ENCODE measurements at regions not wholly inside any gene's neighbourhood (a gene's known extent, or its start where the extent isn't known, plus 50 kb on each side); places are given as distances from the start of the nearest gene placed in this dataset.

DNA sequence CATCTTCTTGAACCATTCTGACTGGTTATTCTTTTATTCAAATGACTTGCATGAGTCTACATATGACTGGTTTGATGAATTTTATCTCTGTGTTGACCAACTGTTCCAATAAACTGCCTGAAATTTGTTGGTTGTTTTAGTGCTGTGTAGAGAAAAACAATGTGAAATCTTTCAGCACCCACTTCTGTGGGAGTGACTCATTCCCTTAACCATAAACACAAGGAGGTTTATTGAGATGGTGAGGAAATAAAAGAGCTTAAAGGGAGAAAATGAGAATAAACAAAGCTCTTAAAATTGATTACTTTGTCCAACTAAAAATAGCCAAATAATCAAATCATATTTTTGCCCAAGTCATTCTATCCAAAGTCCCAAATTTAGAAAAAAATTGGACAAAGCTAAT lies 341.1 kb downstream of the TGFB2 start:
- no peak for DNase-seq

DNA sequence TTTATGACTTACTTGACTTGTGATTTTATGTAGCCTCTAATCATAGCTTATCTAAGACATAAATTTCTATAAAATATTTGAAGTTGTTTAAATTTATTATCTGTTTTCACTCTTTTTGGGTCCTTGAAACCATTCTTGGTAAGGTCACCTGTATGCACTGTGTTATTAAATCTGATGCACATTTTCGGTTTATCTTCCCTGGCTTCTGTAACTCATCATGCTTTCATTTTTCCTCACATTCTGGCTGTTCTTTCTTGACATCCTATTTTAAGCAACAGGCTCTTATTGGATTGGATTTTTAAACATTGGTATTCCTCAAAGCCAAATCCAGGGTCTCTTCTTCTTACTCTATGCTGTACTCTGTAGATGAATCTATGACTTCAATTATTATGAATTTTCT lies 341.6 kb downstream of the TGFB2 start:
- DNase-seq = no peak

DNA sequence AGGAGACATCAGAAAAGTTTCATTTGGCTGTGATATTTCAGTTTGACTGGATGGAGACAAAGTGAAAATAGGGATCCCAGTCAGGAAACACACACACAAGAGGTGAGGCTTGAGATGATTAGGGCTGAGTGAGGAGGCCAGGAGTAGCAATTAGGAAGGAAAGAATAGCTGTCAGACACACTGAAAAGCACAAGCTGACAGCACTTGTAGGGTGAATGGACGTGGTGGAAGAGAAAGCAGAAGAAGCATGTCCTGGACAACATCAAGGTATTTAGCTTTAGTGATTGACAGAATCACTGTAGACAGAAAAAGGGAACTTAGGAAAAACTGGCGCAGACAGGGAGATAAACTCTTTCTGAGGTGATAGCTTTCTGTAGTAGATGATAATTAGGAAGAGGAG lies 347.7 kb downstream of the TGFB2 start:
- no peak for DNase-seq

DNA sequence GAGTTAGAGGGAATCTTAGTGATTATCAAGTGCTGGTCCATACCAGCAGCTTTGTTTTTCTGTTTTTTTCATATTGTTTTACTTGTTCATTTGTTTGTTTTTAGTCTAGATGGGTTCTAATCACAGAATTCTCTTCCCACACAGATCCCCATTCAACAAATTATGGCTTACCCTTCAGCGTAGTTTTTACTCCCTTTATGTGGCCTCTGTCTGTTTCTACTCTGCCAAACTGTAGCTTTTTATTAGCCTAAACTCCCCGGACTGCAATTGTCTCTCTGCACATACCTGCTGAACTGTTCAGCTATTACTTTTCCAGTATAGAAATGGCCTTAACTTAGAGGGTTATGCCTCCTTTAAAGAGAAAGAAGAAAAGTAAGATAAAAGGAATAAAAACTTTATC lies 348.5 kb downstream of the TGFB2 start:
- DNase-seq = no peak

DNA sequence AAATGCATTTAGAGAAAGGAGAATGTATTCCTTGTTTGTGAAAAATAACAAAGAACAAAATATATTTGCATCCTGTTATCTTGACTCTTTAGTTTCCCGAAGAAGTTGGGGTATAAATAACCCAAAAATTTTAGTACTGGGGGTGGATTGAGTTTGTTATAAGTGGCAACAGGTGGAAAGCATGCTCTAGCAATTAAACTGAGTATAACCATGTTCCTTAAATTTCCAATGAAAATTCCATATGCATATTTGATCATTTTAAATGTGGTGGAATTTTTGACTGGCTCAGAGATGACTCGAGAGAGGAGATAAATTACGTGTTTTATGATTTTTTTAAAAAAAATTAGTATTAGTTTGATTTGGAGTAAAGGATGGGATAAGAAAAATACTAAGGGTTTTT lies 348.9 kb downstream of the TGFB2 start:
- DNase-seq = no peak

DNA sequence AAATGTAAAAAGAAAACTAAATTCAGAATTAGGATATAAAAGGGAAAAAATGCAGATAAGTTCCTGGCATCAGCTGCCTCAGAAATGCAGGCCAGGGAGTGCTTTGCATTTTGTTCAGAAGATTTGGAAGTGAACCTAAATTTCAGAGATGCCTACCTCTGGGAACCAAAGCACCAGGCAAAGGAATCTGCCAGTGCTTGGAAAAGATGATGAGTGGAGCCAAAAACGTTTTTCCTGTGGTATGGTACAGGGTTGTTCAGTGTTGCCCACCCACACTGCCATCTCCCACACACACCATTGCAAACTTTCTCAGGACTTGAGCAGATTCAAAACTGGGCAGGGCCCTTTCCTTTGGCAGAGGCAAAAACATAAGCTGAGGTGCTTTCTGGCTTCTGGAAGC lies 349.5 kb downstream of the TGFB2 start:
- no peak for DNase-seq

DNA sequence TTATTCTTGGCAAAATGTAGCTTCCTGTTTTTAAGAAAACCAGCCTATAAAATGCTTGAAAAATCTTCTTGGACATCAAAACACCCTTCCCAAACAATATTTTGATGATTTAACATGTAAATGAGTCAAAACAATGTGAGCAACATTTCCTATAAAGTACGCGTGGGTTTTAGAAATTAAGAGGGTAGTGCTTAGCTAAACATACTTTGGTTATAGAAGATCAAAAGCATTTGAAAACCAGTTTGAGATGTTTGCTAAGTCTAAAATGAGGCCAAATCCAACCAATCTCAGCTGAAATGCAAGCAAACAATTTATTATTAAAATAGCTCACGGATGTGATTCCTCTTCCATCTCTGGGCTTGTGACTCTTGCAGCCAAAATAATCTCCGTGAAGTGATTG lies 350.4 kb downstream of the TGFB2 start:
- no peak for DNase-seq

DNA sequence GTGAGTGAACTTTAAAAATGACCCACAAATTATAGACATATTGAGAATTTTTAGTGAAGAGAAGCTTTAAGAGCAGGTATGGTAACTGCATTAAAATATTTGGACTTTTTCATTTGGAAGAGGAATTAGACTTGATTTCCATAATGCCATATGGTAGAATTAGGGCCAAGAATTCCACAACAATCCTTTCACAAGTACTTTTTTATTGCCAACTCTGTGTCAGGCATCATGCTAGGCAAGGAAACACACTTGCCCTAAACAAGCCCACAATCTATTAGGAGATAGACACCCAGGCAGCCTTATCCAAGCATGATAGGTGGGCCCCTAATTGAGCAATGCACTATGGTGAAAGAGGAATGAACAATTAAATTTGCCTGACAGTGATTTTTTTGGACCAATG lies 353.0 kb downstream of the TGFB2 start:
- DNase-seq = no peak

DNA sequence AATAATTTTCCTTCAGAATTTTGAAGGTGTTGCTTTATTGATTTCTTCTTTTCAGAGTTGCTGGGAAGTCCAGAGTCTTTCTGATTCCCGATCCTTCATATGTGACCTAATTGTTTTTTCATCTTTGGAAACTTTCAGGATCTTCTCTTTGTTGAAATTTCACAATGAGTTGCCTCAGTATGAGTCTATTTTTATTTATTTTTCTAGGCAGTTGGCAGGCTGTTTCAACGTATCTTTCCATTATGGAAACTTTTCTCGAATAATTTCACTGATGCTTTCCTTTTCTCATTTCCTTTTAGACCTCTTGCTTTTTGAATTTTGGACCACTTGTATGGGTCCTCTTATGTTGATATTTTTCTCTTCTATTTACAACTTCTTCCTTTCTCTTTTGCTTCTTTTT lies 354.3 kb downstream of the TGFB2 start:
- no peak for DNase-seq

DNA sequence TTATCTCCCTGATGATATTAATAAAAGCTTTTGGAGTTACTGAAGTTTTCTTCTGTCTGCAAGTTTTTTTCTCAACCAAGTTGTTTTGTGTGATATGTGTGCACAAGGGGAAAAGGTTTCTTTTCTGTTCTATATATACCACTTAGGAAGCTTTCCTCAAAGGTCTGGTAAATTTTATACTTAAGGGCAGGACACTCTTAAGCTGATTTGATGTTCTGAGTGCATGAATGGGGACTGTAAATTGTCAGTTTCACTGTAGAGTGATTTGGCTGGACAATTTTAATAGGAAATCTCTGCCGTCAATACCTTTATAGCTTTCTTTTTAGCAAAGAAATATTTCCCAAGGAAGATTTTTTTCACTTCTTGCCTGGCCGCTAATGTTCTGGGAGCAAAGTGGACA lies 354.7 kb downstream of the TGFB2 start:
- DNase-seq = no peak

DNA sequence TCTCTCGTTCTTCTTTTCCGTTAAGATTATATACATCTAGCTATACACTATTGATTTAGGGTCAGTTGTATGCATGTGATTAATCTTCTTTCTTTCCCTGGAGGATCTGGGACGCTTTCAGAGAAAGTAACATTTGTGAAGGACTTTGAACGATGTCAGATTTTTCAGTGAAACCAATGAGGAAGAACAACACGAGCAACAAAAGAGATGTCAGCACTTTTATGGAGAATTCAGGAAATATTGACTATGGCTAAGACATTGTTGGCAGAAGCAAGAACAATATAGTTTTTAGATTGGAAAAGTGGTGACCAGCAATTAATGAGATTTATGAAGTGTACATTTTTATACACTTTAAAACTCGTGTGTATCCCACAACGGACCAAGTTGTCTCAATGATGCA lies 355.5 kb downstream of the TGFB2 start:
- no peak for DNase-seq

DNA sequence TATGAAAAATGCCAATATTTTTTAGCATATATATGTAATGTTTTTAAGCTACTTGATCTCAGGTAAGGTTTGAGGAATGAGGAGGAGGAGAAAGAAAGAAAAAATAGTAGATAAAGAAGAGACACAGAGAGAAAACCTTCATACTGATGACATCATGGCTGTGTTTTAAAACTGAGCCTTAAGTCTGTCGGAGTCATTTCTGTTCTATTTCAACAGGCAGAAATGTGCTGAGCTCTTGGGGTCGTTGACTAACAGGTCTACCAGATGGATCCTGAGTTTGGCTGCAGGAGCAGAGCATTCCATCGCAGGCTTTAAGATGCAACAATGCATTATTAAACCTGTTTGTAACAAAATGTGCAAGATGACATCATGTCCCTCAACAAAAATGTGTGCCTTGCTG lies 356.0 kb downstream of the TGFB2 start:
- DNase-seq = no peak

DNA sequence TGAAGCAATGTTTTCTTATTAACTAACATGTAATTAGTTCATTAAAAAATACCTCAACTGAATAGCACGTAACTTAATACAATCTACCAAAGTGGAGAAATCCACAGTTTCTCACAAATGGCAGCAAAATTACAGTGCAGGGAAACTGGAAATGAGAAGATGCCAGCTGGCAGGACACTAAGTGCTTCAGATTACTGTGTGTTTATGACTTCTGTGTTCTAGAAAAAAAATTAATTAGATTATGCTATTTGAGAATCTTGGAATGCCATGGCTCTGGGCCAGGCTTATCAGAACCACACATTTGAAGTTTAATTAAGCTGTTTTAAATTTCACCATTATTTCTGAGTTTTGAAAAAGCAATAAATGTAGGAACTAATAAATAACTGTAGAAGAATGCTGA lies 357.6 kb downstream of the TGFB2 start:
- no peak for DNase-seq

DNA sequence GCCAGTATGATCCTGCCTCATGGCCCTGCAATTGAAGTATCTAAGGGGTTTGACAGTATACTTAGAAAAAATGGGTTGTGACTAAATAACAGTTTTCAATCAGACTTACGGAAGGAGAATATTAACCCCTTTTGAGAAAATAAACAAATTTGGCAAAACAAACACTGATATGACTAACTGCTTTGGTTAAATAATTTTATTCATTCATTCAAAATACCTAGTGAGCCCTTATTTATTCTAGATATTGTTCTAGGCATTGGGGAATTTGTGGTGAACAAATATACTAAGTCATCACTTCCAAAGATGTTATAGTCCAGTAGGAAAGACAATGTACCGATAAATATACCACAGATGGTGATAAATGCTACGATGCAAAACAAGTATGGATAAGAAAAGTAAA lies 358.7 kb downstream of the TGFB2 start:
- no peak for DNase-seq

DNA sequence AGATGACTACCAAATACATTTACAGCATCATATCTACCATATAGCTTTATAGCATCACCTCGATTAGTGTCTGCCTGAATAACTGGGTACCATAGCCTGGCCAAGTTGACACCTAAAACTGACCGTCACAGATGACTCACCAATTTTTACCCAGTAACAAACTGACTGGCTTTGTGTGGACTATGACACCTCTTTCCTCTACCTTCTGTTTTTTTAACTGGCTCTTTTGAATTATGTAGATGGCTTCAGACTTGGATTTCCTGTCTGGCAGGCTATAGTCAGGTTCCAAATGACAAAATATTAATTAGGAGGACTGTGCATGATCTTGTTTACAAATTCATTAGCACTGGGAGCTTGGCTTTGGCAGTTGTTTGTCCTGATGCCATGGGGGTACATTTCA lies 360.3 kb downstream of the TGFB2 start:
- no peak for DNase-seq

DNA sequence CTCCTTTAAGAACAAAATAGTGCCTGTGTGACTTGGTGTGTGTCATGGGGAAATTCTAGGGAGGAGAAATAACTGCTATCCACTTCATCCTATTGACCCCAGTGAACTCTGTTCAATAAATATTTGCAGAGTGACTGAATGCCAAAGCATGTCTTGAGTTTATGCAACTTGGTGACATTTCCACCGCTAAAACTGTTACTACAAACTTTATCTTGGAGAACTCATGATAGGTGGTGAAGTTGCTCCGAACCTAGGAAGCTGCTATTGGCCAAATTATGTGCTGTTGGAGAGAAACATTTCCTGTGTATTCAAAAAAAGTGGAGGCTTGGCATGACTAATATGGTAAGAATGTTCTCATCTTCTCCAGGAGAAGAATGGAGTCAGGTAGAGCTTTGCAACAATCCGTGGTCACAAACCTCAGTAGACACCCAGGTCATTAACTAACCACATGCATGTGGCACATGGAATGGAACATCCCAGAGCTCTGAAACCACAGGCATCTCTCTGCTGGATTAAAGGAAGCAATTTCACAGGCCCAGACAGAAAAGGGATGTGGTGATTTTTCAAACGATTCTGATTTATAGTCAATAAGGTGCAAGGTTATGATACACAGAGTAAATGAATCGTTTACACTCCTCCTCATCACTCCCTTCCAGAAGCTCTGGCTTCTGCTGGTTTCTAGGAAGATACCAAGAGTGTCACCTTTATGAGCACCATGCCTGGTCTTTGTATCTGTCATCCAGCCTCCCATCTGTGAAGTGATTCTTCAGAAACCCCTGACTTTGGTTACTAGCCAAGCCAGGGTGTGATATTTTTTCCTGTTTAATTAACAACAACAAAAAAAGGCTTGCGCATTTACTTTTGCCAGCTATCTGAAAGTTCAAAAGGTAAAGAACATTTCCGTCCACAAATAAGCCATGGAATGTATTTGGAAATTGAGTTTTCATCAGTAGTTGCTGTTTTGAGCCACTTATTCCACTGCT lies 361.1 kb downstream of the TGFB2 start:
- DNase-seq = no peak

DNA sequence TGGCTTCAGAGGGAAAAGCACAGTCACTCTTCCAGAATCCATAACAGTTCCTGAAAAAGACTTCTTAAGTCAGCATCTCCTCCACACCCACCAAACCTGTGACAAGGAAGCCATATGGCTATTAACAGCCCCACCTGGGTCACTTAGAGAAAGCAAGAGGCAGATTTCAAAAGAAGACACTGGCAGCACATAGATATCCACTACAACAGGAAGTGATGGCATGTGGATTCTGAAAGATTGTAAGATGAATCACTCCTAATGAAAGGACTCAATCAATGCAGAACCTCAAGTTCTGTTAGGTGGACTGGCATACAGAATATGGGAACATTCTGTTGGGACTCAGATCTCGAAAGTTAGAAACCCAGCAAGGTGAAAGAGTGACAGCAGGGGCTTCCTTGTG lies 365.9 kb downstream of the TGFB2 start:
- DNase-seq = no peak

DNA sequence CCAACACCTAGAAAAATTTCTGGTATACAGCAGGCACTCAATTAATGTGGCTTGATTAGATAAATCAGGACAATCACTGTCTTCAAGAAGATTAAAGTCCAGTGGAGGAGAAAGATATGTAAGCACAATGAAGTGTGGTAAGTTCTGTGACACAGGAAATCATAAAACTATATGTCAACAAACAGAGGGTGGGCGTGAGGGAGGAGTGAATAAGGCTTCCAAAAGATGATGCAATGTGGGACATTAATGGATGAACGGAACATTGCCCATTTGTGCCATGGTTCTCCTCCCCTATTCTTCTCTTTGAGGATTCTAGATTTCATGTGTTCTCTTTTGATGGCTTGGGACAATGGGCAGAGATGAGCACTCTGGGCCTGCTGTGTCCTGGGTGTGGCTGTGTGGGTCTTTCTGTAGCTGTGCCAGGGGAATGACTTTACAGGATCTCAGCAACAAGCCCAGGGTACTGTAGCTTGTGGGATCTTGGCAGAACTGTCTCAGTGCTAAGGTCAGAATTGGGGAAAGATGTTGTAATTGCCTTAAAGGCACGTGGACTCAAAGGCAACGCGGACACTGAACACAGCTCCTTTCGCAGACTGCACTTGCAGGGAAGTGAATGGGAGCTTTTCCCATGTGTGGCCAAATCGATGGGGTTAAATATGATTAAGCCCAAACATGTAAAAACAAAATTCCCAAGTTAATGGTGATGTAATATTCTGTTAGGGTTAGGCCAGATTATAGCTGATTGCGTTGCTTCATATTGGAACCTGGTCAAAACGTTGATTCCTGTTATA lies 366.9 kb downstream of the TGFB2 start:
- no peak for DNase-seq

DNA sequence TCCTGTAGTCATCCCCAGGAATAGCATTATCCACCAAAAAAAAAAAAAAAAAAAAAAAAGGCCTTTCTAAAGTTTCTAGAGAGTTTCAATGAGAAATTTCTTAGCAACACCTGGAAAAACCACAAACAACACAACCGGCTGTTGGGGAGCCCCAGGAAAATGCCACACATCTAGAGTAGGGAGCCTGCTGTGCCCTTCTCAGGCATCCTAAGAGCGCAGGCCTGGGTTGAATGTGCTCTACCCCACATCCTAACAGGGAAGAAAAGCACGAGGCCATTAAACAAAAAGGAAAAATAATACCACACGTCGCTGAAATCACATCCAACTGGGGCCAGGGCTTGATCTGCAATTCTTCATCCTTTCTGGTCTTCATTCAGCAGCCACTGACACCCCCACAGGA lies 367.5 kb downstream of the TGFB2 start:
- no peak for DNase-seq

DNA sequence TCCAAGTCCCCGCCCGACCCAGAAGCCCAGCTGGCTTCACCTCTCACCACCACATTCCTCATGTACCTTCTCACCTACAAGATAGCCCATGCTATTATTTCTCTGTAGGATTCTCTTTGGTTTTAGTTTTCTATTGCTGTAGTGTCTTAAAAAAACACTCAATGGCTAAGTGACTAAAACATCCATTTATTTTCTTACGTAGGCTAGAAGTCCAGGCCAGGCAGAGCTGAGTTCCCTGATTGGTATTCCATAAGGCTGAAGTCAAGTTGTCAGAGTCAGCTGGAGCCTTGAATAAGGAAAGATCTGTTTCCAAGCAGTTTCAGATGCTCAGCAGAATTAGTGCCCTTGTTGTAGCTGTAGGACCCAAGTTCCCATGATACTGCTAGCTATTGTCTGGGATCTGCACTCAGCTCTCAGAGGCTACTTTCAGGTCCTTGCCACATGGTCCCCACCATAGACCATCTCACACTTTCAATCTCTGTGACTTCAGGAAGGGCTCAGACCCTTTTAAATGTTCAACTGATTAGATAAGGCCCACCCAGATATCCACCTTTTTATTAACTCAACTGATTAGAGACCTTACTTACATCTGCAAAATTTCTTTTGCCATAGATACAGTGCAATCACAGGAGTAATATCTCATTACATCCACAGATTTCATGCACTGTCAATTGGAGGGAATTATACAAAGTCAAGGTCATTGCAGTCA lies 371.0 kb downstream of the TGFB2 start:
- no peak for DNase-seq

DNA sequence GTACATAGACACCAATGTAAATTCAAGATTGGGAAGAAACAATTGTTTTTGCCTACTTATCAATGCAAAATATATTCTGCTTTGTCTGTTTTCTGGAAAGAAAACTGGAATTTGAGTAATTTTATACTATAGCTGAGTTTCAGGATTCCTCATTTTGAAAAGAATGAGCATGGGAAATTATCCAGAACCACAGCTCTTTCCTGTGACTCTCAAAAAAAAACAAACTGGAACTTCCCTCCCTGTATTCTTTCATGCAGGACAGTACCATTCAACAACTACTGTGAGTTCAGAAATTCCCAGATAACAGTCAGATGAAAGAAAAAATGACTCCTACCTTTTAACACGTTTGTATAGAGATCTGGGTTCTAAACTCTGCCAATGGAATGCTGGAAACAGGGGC lies 372.4 kb downstream of the TGFB2 start:
- no peak for DNase-seq

DNA sequence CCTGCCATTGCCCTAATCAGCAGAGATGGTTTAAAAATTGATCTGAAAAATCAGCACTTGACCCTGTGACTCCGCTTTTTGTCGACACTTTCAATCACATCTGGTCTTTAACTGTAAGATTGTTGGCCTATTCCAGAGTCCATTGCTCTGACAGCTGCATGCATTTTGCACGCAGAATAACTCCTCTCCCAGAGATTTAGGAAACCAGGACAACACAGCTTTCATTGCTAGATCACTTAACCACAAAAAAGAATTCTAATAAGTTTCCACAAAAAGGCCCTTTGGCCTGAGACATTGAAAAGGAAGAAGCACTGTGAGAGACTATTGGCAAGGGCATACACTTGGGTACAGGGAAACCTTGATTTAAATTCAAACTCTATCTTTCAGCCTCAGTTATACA lies 373.1 kb downstream of the TGFB2 start:
- DNase-seq = no peak

DNA sequence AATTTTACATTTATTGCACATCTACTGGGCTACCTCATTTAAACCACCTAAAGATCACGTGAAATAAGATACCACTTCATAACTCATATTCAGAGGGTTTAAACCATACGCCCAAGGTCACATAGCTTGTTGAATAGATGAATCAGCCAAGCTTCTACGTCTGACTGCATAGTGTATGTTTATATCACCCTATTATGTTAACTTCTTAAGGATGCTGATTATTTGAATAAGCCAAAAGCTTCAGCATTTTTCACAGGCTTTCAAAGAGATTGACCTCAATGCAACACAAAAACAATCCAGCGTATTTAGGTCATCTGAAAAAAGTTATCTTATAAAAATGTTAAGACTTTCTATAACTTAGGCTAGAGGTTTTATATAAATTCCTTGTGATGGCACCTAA lies 373.8 kb downstream of the TGFB2 start:
- DNase-seq = no peak
